Ishikawa (cell line): ENCODE measurements at regions not wholly inside any gene's neighbourhood (a gene's known extent, or its start where the extent isn't known, plus 50 kb on each side); places are given as distances from the start of the nearest gene placed in this dataset.
A peak's percentile ranks its signal among the peaks of the same experiment; 100 is the strongest.

Source experiments
- CEBPB ChIP-seq: IDR thresholded peaks from 2 replicates; pipeline ENCODE4 v1.6.1; 2012
- EGR1 ChIP-seq: IDR thresholded peaks from 2 replicates; pipeline ENCODE4 v1.6.1; 2012
- EP300 ChIP-seq: IDR thresholded peaks from 2 replicates; pipeline ENCODE4 v1.6.1; 2012; ENCODE audit warnings: borderline replicate concordance
- FOXM1 ChIP-seq: IDR thresholded peaks from 2 replicates; pipeline ENCODE4 v1.6.1; 2012; ENCODE audit warnings: low read depth, borderline replicate concordance
- MAX ChIP-seq: IDR thresholded peaks from 2 replicates; pipeline ENCODE4 v1.6.1; 2012
- NFIC ChIP-seq: IDR thresholded peaks from 2 replicates; pipeline ENCODE4 v1.6.1; 2012
- RAD21 ChIP-seq: IDR thresholded peaks from 2 replicates; pipeline ENCODE4 v1.6.1; 2012; ENCODE audit warnings: low read depth
- REST ChIP-seq: IDR thresholded peaks from 2 replicates; pipeline ENCODE4 v1.6.1; 2012; ENCODE audit warnings: low read depth, mild to moderate bottlenecking
- TEAD4 ChIP-seq: IDR thresholded peaks from 2 replicates; pipeline ENCODE4 v1.6.1; 2012
- YY1 ChIP-seq: IDR thresholded peaks from 2 replicates; pipeline ENCODE4 v1.6.1; 2012; ENCODE audit warnings: low read depth
- ZBTB7A ChIP-seq: IDR thresholded peaks from 2 replicates; pipeline ENCODE4 v1.6.1; 2012; ENCODE audit warnings: low read depth

- TF ChIP-seq REST, result no peak
- no peak for TF ChIP-seq FOXM1
- TF ChIP-seq CEBPB, result peak; percentile 58; the same call in 1 of the 2 replicates
- TF ChIP-seq MAX, result 0 out of 2 replicates have a peak, but pooled peaks have one; percentile 25
- no peak; the same call in 1 of the 2 replicates for TF ChIP-seq RAD21
- peak; percentile 44; the same call in 1 of the 2 replicates for TF ChIP-seq EP300
- TF ChIP-seq NFIC, result peak; percentile 75
- no peak for TF ChIP-seq ZBTB7A
- peak; percentile 65; the same call in 1 of the 2 replicates for TF ChIP-seq YY1
- TF ChIP-seq EGR1, result no peak
- TF ChIP-seq TEAD4, result peak; percentile 43; the same call in 1 of the 2 replicates
Measured at GRCh38 chr11:44387825-44388224, 77.9 kb upstream of the ALX4 start.
